Fibroblast of skin of abdomen (primary cell): ENCODE measurements at regions not wholly inside any gene's neighbourhood (a gene's known extent, or its start where the extent isn't known, plus 50 kb on each side); places are given as distances from the start of the nearest gene placed in this dataset.
A peak's percentile ranks its signal among the peaks of the same experiment; 100 is the strongest.
"Not testable (repeated sequence)": the region's sequence is repeated elsewhere in the genome, so short reads cannot be mapped to it uniquely, and the experiment has no call there.

ENCODE experiments used
- DNase-seq: peaks from one replicate; pipeline ENCODE4 v3.0.0-alpha.2; 2013

DNA sequence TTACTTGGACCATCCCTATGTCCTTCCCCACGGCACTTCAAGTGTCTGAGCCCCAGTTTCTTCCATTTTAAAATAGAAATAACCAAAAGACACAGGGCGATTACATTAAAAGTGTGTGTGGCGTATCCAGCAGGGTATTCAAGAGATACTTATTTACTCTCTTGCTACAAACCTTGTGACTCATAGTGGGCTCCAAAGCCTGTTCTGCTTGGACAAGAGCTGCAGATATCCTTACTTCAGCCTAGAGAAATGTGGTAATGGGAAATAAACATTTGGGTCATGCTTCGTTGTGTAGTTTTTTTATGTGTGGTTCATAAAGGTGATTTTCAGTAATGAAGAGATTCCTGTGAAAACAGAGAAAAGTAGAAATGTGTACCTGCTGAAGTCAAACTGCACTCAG is 288.9 kb upstream of the CDH11 start:
- peak; percentile 16 for DNase-seq

DNA sequence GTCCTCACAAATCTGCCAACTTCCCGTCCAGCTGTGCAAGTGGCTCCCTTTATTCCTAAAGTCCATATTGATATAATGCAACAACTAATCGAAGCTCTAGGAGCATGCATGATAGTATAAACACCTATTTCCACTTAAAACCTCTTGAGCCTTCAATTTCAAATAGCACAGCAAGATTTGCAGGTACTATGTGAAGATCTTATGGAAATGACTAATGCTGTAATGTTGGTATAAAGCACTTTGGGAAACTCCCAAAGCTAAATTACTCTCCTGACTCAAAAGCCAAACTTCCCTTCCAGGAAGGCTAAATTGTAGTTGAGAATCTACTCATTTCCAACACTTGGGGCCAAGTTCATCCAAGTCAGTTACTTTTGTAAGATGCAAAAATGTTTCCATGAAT is 287.6 kb upstream of the CDH11 start:
- peak; percentile 44 for DNase-seq

DNA sequence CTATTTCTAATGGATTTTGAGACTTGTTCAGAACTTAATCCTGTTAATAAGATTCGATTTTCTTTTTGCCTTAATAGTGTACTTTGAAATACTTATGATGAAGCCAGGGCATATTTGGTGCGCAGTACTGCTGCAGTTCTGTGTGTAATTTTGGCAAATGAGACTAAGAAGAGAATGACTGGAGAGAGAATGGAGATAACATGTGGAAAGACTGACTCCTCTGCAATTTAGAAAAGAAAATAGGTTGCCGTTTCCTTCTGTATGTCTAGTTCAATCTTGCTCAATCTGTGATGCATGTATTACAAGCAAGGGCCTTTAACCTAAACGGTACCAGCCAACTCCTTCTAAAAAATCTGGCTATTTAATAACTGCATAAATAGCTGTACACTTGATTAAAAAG is 285.1 kb upstream of the CDH11 start:
- no peak for DNase-seq

DNA sequence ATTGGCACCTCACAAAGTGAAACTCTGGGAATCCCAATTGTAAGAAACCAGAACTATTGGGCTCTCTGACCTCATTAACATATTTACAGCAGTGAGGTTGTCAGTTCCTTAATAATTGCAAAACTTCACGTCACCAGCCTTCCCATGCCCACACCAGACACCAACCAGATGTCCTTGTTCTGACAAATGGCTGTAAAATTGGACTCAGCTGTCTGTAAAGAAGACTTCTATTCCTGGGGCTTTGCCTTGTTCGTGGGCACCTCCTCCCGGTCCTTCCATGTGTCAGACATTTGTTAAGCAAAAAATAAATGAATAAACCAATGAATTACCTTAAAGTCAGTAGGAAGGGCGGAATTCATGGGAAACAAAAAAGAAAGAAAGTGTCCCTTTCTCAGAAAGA is 284.3 kb upstream of the CDH11 start:
- peak; percentile 58 for DNase-seq

DNA sequence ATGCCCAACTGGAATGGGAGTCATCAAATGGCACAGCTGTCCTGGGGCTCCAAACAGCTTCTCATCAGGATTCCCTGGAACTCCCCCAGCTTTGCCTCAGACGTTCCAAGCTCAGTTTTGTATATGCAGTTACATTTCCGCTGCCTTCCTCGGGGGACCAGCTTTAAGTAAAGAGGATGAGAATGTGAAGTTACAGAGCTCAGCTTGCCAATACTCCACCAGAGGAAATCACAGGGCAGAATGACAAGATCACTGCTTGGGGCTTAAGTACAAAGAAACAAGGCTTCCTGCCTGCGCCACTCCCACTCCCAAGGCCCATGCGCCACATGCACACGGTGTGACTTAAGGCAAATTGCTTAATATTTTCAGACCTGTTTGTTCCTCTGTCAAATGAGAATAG is 272.4 kb upstream of the CDH11 start:
- no peak for DNase-seq

DNA sequence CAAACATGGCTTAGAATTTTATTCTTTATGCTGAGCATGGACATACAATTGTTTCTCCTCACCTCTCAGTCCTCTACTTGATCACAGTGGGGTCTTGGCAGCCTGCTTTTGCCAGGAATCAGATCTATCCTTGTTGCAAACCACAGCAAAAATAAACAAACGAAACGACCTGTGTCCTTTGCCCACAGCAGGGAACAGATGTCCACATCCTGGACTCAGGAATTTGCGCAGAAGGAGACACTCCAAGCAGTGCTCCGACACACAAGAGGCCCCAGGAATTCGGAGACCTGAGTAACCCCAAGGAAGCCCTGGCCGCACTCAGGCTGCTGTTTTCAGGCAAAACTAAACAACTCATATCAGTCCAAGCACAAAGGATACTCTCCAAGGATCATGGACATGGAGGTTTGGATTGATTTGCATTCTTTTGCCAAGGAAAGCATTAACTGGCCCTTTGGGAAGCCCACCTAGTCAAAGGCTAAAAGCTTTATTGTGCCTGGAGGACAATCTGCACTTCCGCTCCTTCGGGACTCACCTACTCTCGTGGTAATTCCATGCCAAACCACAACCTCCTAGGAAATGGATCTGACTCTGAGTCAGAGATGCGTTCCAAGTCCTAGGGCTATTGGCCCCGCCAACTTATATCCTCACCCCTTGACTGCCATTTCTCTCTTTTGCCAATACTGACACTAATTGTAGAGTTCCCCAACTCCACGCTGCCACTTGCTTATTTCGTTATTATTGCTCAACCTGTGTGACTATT is 271.1 kb upstream of the CDH11 start:
- DNase-seq: no peak

DNA sequence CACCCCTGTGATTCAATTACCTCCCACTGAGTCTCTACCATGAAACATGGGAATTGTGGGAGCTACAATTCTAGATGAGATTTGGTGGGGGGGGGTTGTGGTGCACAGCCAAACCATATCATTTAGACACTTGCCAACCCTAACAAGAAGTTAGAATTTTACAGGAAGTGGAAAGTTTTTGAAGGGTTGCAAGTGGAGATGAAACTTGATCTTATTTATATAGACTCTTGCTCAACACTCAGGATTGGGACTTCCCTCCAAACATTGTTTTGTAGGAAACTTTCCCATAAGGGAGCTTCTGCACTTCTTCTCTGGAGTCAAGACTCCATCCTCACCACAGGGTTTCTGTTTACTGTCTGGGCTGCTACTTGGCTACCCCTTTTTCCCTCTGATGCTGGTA is 266.7 kb upstream of the CDH11 start:
- no peak for DNase-seq

DNA sequence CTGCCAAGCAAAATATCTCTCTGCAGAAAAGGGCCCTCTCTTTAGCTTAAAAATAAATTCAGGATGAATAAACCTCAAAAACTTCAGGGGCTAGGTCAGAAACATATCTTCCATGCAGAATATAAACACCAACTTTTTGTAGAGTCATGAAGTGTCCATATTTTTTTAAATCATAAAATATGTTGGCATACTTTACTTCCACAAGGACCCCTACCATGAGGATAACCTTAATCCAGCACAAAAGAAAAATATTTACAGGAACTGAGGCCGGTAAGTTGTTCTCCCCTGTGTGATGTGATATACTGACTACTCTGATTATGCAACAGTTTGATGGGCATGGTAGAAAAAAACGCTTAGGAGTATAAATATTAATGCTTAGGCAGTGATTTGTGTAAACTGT is 264.8 kb upstream of the CDH11 start:
- no peak for DNase-seq

DNA sequence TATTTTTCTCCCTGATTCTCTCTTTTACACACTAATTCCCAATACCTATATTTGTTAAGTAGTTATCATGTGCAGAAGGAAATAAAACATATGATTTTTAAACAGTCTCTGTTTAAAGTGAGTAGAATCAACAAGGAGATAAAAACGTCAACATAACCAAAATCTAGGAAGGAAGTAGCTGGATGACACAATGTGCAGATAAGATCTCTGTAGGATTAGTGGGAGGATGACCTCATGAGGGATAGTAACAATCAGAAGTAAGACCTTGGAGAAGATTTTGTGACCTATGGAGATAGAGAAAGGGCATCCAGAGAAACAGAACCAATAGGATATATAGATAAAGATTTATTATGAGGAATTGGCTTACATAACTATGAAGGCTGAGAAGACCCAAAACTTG is 262.6 kb upstream of the CDH11 start:
- DNase-seq: no peak

DNA sequence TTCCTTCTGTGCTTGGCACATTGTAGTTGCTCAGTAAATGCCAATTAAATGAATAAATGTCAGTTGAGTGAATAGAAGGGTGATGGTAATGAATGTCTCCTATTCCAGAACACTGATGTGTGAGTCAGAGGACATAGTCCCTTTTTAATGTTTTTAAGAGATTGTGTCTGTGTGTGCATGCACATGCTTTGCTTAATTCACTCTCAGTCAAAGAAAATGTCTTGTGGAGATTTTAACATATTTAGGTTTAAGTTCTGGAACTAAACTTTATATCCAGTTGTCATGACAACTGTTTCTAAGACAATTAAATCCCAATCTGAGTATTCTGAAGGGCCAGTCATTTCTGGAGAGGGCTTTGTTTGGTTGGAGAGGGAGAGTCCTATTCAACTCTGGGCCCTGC is 255.3 kb upstream of the CDH11 start:
- DNase-seq: peak; percentile 43

DNA sequence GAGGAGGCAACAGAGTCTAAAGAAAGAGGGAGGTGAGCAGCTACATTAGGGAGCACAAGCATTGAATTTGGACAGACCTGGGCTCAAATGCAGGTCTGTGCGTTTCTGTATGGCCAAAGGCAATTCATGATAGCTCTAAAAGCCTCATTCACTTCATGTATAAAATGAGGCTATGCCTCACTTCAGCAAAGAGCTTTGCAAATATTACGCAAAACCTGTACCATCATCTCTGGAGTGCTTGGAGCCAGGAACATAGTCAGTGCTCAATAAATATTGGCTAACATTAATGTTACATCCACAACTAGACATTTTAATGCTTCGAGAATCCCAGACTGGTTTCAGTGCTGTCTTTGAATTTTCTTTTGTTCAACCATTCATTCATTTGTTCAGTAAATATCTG is 254.7 kb upstream of the CDH11 start:
- DNase-seq: no peak

DNA sequence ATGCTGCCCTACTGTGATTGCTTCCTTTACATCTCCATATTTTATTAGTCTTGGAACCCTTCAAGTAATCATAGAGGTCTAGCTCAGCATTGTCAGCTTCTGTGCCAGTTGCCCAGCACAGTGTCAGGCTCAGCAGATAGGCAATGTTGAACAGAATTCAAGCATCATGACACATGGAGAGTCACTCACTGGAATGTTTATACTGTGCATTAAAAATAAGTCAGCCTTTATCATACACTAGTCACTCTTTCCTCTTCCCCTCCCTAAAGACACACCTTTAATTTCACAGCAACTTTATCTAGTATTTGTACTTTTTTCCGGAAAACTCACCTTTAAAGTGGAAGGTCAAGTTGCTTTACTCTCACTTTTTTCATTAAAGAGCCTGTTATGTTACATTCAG is 253.8 kb upstream of the CDH11 start:
- DNase-seq: peak; percentile 39

DNA sequence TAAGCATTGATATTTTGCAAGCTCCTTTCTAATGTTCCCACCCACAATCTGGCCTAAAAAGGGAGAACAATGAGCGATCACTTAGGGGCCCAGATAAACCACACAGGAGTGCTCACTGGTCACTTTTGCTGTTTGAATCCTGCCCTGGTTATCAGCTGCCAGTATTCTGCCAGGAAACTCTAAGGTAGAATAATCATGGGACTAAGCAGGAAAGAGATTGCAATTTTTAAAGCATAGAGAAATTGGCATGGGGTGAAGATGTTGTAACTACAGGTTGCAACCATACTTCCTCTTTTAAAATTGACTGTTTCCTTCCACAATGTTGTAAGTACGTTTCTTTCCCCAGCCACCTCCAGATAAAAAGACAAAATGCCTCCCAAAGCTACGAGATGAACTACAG is 251.2 kb upstream of the CDH11 start:
- DNase-seq: no peak

DNA sequence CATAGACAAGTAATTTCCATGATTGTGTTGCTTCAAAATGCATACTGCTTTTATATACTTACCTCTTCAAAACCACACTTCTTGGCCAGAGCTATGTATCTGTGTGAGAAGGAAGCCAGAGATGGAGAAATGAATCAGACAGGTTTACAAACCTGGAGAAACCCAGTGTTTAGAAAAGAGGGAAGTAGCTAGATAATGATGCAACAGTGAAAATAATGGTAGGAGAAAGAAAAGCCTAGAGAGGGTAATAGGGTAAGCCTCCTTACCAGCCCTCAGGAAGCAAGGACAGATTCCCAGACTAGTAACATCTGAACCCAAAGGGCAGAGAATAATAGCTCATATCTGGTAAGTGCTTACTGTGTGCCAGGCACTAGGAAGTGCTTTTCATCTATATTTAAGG is 250.3 kb upstream of the CDH11 start:
- no peak for DNase-seq

DNA sequence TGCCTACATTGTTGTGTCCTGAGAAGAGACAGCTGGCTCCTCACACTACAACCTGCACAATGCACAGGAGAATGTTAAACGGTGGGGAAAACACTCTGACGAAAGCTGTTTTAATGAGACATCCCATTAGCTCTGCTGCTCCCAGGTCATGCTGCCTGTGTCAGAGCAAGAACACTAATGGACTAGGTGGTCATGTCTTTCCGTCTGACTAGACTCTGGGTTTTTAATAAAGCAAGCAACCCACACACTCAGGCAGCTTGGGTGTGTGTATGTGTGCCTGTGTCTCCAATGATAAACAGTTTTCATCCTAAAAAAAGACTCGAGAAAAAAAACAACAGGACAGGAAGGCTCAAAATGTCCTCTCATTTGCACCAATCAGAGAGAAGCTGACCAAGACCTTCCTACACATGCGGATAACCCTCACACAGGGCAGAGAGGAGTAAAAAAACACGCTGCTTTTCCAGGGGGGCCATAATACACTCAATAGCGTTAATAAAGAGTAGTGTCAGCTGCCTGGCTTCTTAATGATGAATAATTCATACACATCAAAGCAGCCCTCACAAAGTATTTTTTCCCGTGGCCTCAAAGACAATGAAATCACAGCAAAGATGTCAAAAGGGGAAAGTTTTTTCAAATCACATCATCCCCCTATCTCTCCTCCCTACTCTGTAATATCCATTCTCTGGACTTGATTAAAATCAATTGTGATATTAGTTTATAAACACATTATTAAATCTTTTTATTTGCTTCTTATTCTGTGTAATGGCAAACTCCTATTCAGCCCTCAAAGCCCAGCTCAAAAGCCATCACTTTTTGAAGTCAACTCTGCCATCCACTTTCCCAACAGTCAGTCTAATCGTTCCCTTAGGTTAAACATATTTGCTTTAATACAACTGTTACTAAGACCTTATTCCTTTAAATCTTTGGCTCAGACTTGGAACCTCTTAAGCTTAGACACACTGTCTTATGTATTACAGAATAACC is 244.2 kb upstream of the CDH11 start:
- DNase-seq: no peak

DNA sequence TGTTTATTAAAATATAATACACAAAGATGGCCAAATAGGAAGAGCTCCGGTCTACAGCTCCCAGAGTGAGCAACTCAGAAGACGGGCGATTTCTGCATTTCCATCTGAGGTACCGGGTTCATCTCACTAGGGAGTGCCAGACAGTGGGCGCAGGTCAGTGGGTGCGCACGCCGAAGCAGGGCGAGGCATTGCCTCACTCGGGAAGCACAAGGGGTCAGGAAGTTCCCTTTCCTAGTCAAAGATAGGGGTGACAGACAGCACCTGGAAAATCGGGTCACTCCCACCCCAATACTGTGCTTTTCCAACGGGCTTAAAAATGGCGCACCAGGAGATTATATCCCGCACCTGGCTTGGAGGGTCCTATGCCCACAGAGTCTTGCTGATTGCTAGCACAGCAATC is 234.9 kb upstream of the CDH11 start:
- not testable (repeated sequence) for DNase-seq

DNA sequence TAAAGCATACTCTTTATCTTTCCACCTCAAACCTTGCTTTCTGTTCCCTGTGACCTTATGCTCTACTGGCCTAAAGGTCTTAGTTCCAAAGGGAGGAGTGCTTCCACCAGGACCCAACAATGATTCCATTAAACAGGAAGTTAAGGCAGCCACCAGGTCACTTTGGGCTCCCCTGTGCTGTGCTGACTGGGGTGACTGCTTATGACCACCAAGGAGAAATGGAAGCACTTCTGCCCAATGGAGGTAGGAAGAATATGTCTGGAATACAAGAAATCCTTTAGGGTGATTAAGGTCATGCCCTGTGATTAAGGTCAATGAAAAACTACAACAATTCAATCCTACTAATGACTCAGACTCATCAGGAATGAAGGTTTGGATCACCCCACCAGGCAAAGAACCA is 233.8 kb upstream of the CDH11 start:
- DNase-seq: no peak

DNA sequence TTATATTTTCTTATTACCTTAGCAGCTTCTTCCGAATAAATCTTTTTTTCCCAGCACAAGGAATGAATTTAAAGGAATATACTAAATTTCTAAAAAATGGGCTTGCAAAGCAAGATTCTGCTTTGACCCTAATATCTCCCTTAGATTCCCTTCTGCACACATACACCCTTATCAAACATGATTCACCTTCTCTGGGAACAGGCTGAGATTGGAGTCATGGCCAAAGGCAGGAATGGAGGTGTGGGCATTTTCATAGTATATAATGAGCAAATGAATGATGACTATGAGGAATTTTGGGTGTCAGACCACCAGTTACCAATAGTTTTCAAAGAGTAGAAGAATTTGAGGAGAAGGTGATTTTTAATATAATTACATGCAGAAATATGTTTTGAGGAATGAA is 231.3 kb upstream of the CDH11 start:
- no peak for DNase-seq

DNA sequence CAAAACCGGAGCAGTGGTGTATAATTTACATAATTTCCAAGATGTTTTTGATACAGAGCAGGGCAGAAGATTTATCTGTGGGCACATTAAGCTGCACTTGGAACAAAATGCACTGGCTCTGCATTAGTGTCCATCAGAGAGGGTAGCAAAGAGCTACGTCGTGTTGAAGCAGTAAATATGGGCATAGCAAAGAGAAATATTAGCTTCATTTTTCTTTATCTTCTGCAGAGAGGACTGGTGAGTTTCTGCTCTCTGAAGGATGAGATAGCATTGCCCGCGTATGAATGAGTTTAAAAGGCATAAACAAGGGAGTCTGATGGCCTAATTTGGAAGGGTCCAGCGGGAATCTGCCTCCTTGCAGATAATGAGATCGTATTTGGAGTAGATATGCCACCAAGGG is 227.8 kb upstream of the CDH11 start:
- DNase-seq: no peak

DNA sequence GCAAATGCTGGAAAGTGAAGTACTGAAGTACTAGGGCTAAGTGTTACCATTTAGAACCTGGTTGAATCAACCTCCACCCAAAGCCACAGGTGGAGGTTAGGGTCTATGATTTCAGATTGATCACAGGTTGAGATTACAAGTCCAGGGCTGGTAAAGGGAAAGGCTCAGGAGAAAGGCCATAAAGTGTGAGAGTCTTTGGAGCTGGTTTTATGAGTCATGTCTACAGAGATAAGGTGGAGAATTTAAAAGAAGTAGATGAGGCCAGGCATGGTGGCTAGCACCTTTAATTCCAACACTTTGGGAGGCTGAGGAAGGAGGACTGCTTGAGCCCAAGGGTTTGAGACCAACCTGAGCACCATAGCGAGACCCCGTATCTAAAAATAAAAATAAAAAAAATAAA is 221.7 kb upstream of the CDH11 start:
- DNase-seq: no peak

DNA sequence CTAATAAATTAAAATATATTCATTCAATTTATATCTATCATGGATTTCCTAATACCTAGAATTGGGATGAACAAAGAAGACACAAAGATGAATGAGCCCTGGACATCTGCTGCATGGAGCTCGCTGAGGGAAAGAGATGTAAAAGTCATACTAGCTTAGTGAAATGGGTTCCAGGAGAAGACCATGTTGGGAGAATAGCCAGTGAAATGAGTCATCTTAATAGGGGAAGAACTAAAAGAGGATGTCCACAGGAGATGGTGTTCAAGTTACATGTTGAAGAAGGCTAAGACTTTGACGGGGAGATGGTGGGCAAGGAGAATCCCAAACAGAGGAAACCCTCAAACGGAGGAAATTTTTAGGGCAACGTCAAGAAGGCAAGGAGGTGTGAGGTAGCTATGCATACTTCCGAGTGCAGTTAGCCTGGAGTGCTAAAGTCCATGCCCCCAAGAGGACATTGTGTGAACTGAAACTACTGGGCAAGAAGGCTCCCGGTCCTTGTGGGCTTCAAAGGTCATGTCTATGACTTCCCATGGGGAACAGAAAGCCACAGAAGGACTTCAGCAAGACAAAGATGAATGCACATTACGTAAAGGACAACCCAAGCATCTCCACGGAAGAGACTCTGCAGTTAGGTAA is 220.5 kb upstream of the CDH11 start:
- DNase-seq: peak; percentile 29

DNA sequence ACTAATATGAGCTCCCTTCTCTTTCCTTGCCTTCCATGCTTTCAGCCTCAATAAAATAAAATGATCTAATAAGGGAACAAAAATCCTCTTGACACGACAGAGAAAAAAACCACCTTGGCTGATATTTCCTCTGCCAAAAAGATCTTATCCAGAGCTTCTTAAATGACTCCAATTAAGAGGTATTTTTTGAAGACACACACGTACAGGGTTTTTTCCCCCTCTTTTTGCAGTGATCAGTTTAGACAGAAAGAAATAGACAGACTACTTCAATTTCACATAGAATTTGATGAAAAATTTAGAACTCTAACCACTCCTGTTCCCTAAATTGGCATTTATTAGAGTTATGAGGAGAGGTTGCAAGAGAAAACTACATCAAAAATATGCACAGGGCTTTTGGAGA is 217.2 kb upstream of the CDH11 start:
- DNase-seq: no peak

DNA sequence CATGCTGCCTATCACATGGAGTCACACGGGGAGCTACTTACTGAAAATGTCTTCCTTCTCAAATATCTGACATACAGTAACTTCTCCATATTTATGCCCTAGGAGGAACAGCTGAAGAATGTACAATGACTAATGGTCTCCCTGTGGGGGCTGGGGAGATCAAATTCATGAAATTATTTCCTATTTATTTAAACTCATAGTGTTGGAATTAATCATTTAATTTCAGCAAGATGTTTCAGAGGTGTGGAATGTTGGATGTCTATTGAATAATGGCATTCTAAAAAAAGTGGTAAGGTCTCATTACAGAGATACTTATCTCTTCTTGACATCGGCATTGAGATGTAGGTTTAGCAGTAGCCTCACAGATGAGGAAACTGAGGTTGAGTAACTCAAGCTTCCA is 214.3 kb upstream of the CDH11 start:
- peak; percentile 95 for DNase-seq

DNA sequence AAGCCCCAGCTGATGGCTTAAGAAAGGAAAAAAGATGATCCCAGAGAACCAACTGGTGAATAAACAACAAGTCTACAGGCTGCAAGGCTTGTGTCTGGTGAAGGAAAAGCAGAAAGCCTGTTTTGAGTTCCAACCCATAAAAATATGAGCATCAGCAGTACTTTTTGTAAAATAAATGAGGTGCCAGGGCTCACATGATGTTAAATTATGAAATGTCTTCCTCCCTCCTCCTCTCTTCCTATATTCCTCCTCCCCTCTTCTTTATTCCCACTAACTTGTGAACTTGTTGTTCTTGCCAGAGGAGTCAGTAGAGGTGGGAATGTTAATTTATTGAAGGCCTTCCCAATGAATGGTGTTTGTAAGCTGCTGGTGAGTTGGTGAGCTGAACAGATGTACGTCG is 212.2 kb upstream of the CDH11 start:
- DNase-seq: no peak
